KMS-11 (cell line): ENCODE measurements at regions not wholly inside any gene's neighbourhood (a gene's known extent, or its start where the extent isn't known, plus 50 kb on each side); places are given as distances from the start of the nearest gene placed in this dataset.

Experiments
- H2AFZ ChIP-seq: fragments of 200-600 bp; sonication (generic); 2 replicates; pipeline ENCODE4 v1.6.1; 2016; ENCODE audit warnings: antibody characterized with exemption, mixed run types, low read depth
- H3K27ac ChIP-seq: fragments of 200-600 bp; sonication (generic); 2 replicates; pipeline ENCODE4 v1.6.1; 2016; ENCODE audit warnings: mild to moderate bottlenecking, mixed run types
- H3K27me3 ChIP-seq: fragments of 200-600 bp; sonication (generic); 2 replicates; pipeline ENCODE4 v1.6.1; 2017; ENCODE audit warnings: mild to moderate bottlenecking, low read depth, mixed run types, moderate library complexity; ENCODE audit not compliant: insufficient read depth
- H3K36me3 ChIP-seq: fragments of 200-600 bp; sonication (generic); 2 replicates; pipeline ENCODE4 v1.6.1; 2017; ENCODE audit warnings: mild to moderate bottlenecking, mixed run types; ENCODE audit not compliant: insufficient read depth
- H3K4me1 ChIP-seq: fragments of 200-600 bp; sonication (generic); 2 replicates; pipeline ENCODE4 v1.6.1; 2016; ENCODE audit warnings: mild to moderate bottlenecking, low read depth, mixed run types; ENCODE audit not compliant: poor library complexity, severe bottlenecking
- H3K4me2 ChIP-seq: fragments of 200-600 bp; sonication (generic); 2 replicates; pipeline ENCODE4 v1.7.0; 2016; ENCODE audit warnings: mild to moderate bottlenecking, mixed run types
- H3K4me3 ChIP-seq: fragments of 200-600 bp; sonication (generic); IDR thresholded peaks from 2 replicates; pipeline ENCODE4 v1.6.1; 2017; ENCODE audit warnings: low read depth, low read length, mixed read lengths; ENCODE audit not compliant: insufficient read depth
- H3K79me2 ChIP-seq: fragments of 200-600 bp; sonication (generic); 2 replicates; pipeline ENCODE4 v1.6.1; 2016; ENCODE audit warnings: low read depth, mixed run types; ENCODE audit not compliant: insufficient read depth
- H3K9ac ChIP-seq: fragments of 200-600 bp; sonication (generic); 2 replicates; pipeline ENCODE4 v1.6.1; 2016; ENCODE audit warnings: mild to moderate bottlenecking, mixed run types
- H4K20me1 ChIP-seq: fragments of 200-600 bp; sonication (generic); 2 replicates; pipeline ENCODE4 v1.6.1; 2016; ENCODE audit warnings: mild to moderate bottlenecking, mixed run types; ENCODE audit not compliant: insufficient read depth
- TF ChIP-seq, protein P1 (sequence below): fragments of 200-600 bp; sonication (generic); conservative IDR thresholded peaks from 2 replicates; pipeline ENCODE4 v1.6.1; 2017; ENCODE audit warnings: low read depth, mild to moderate bottlenecking, antibody characterized with exemption, low read length, moderate library complexity, mixed read lengths

DNA sequence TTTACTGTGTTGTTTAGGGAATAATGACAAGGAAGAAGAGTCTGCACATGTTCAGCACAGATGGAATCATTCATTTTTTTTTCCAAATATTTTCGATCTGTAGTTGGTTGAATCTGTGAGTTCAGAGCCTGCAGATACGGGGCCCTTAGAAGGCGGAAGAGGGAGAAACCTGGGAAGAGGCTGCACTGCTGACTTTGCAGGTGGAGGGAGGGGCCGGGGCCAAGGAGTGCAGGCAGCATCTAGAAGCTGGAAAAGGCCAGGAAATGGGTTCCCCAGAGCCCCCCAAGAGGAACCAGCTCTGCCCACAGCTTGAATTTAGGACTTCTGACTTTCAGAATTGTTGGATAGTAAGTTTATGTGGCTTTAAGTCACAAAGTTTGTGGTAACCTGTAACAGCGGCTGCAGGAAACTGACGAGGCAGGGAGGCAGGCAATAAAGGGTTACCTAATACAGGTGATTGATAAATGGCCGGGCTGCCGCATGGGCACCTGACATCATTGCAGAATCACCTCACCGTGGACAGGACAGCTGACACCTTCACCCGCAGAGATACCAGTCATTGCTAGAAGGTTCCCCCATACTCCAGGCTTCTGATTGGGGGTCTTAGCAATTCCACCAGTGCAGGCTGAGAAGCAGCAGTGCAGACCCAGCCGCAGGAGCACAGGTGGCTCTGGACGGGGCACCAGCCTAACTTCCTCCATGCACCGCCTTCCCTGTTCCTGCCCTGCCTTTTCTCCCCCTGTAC lies 181.3 kb downstream of the IRF8 start:
- TF ChIP-seq, protein P1, sequence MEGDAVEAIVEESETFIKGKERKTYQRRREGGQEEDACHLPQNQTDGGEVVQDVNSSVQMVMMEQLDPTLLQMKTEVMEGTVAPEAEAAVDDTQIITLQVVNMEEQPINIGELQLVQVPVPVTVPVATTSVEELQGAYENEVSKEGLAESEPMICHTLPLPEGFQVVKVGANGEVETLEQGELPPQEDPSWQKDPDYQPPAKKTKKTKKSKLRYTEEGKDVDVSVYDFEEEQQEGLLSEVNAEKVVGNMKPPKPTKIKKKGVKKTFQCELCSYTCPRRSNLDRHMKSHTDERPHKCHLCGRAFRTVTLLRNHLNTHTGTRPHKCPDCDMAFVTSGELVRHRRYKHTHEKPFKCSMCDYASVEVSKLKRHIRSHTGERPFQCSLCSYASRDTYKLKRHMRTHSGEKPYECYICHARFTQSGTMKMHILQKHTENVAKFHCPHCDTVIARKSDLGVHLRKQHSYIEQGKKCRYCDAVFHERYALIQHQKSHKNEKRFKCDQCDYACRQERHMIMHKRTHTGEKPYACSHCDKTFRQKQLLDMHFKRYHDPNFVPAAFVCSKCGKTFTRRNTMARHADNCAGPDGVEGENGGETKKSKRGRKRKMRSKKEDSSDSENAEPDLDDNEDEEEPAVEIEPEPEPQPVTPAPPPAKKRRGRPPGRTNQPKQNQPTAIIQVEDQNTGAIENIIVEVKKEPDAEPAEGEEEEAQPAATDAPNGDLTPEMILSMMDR: no peak
- H4K20me1 ChIP-seq: no peaks in the 10 kb centered on the region

GRCh38 chr16:86080982-86081381 lies 182.0 kb downstream of the IRF8 start:
- no peak overlapping the region for H3K9ac ChIP-seq
- H3K27ac ChIP-seq: no peak overlapping the region
- H3K4me3 ChIP-seq: no peak overlapping the region
- TF ChIP-seq, protein P1: no peak
- H2AFZ ChIP-seq: no peak overlapping the region
- H3K36me3 ChIP-seq: no peaks in the 10 kb centered on the region
- no peaks in the 10 kb centered on the region for H3K4me1 ChIP-seq
- H4K20me1 ChIP-seq: no peaks in the 10 kb centered on the region
- H3K27me3 ChIP-seq: peaks cover 9% of the 10 kb centered on the region; the same call in 1 of the 2 replicates
- no peaks in the 10 kb centered on the region for H3K79me2 ChIP-seq
- no peak overlapping the region for H3K4me2 ChIP-seq

More for the DNA sequence above, 181.3 kb downstream of the IRF8 start:
- Histone ChIP-seq H3K4me1 (no peaks in the 10 kb centered on the region), H3K27ac (no peak overlapping the region), H3K4me2 (no peak overlapping the region), H3K79me2 (no peaks in the 10 kb centered on the region), H2AFZ (no peak overlapping the region), H3K9ac (no peak overlapping the region), H3K36me3 (no peaks in the 10 kb centered on the region), H3K4me3 (no peak overlapping the region), H3K27me3 (peaks cover 9% of the 10 kb centered on the region; the same call in 1 of the 2 replicates)

DNA sequence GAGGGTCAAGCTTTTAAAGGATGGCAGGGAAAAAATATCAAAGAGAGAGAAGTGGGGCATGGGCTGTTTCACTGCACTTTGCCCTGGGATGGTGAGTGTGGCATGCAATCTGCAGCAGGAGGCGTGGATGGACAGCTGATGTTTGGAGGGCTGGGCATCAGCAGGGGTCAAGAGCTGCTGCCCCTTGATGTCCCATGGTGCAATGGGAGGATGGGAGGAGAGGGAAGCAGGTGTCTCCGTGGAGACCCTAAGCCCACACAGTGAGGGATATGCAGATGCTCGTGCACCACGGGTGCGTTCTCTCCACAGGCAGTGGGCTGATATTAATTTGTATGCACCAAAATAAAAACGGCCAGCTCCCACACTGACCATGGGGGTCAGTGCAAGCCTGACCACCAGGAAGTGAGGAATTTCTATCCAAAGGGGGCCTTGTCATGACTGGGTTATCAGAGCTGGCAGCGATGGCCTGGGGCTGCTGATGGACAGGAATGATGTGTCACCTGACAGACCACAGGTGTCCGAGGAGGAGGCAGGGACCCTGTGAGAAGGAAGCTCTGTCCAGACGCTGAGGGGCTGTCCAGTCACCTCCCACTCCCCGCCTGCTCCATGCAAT lies 183.6 kb downstream of the IRF8 start:
- Histone ChIP-seq H3K9ac (no peak overlapping the region), H3K36me3 (no peaks in the 10 kb centered on the region), H3K27ac (no peak overlapping the region), H3K4me2 (no peak overlapping the region), H2AFZ (no peak overlapping the region), H3K27me3 (peaks cover 6% of the 10 kb centered on the region; the same call in 1 of the 2 replicates), H3K79me2 (no peaks in the 10 kb centered on the region), H3K4me1 (no peaks in the 10 kb centered on the region), H3K4me3 (no peak overlapping the region), H4K20me1 (no peaks in the 10 kb centered on the region)
- TF ChIP-seq, protein P1: no peak

- Histone ChIP-seq H4K20me1 (no peaks in the 10 kb centered on the region), H3K27ac (no peak overlapping the region), H3K4me2 (no peak overlapping the region), H3K4me3 (no peak overlapping the region), H3K27me3 (no peaks in the 10 kb centered on the region; the same call in 1 of the 2 replicates), H3K36me3 (no peaks in the 10 kb centered on the region), H3K79me2 (no peaks in the 10 kb centered on the region), H2AFZ (no peak overlapping the region), H3K4me1 (no peaks in the 10 kb centered on the region), H3K9ac (no peak overlapping the region)
- TF ChIP-seq, protein P1: no peak
Observed at GRCh38 chr16:86083382-86084002, 184.5 kb downstream of the IRF8 start.
